Thyroid gland (tissue), 4 donors: ENCODE measurements at regions not wholly inside any gene's neighbourhood (a gene's known extent, or its start where the extent isn't known, plus 50 kb on each side); places are given as distances from the start of the nearest gene placed in this dataset.

Experiments used
- CTCF ChIP-seq, 6 experiments: fragments of 200-600 bp in 3 of 6; fragments of 450-650 bp in 3 of 6; sonication (generic) in 3 of 6; IDR thresholded peaks; one replicate each; pipeline ENCODE4 v1.5.1; 2016 to 2019; ENCODE audit warnings: antibody characterized with exemption in 6 of 6, mild to moderate bottlenecking in 2 of 6, inconsistent platforms in 1 of 6, moderate library complexity in 1 of 6
- POLR2A ChIP-seq, 2 donors: fragments of 450-650 bp; IDR thresholded peaks; one replicate each; pipeline ENCODE4 v1.6.1; 2017; ENCODE audit warnings: antibody characterized with exemption in 2 of 2, mild to moderate bottlenecking in 2 of 2, moderate library complexity in 1 of 2

GRCh38 chr21:18488252-18488651 lies 84.7 kb upstream of the TMPRSS15 start:
- TF ChIP-seq CTCF (IDR thresholded peaks at IDR 0.05) (no peak), POLR2A (IDR thresholded peaks at IDR 0.05) (no peak)
